Smooth muscle cell (in vitro differentiated cells): ENCODE measurements at regions not wholly inside any gene's neighbourhood (a gene's known extent, or its start where the extent isn't known, plus 50 kb on each side); places are given as distances from the start of the nearest gene placed in this dataset.

Experiments used
- DNase-seq: peaks from one replicate; lab custom pipeline; 2025; ENCODE audit not compliant: unreplicated experiment; lab: John Stamatoyannopoulos, UW
- H2AFZ ChIP-seq: fragments of 200-600 bp; sonication (generic); 2 replicates; pipeline ENCODE4 v1.6.0; 2016; ENCODE audit warnings: antibody characterized with exemption, low read depth, mild to moderate bottlenecking
- H3F3A ChIP-seq: fragments of 200-600 bp; sonication (generic); 2 replicates; pipeline ENCODE4 v1.6.0; 2017; ENCODE audit warnings: antibody characterized with exemption, low read depth
- H3K27ac ChIP-seq: fragments of 200-600 bp; sonication (generic); 2 replicates; pipeline ENCODE4 v1.5.1; 2016; ENCODE audit warnings: low read depth, mild to moderate bottlenecking
- H3K27me3 ChIP-seq: fragments of 200-600 bp; sonication (generic); 2 replicates; pipeline ENCODE4 v1.6.1; 2016; ENCODE audit warnings: low read depth, mild to moderate bottlenecking
- H3K36me3 ChIP-seq: fragments of 200-600 bp; sonication (generic); 2 replicates; pipeline ENCODE4 v1.5.1; 2016; ENCODE audit warnings: low read depth
- H3K4me1 ChIP-seq: fragments of 200-600 bp; sonication (generic); 2 replicates; pipeline ENCODE4 v1.5.1; 2016; ENCODE audit warnings: low read depth
- H3K4me2 ChIP-seq: fragments of 200-600 bp; sonication (generic); 2 replicates; pipeline ENCODE4 v1.6.0; 2016; ENCODE audit warnings: mild to moderate bottlenecking
- H3K4me3 ChIP-seq: fragments of 200-600 bp; sonication (generic); 2 replicates; pipeline ENCODE4 v1.5.1; 2016; ENCODE audit warnings: mild to moderate bottlenecking
- H3K79me2 ChIP-seq: fragments of 200-600 bp; sonication (generic); 2 replicates; pipeline ENCODE4 v1.6.0; 2016; ENCODE audit warnings: low read depth, mild to moderate bottlenecking
- H3K9ac ChIP-seq: fragments of 200-600 bp; sonication (generic); 2 replicates; pipeline ENCODE4 v1.6.0; 2016; ENCODE audit warnings: low read depth
- H3K9me3 ChIP-seq: fragments of 200-600 bp; sonication (generic); replicated peaks from 2 replicates; pipeline ENCODE4 v1.5.1; 2016; ENCODE audit warnings: low read depth
- H4K20me1 ChIP-seq: fragments of 200-600 bp; sonication (generic); 2 replicates; pipeline ENCODE4 v1.6.0; 2016; ENCODE audit warnings: low read depth
- CTCF ChIP-seq: fragments of 200-600 bp; sonication (generic); IDR thresholded peaks from 2 replicates; pipeline ENCODE4 v1.5.1; 2017; ENCODE audit warnings: borderline replicate concordance, mild to moderate bottlenecking, antibody characterized with exemption; ENCODE audit not compliant: insufficient read depth, poor library complexity, severe bottlenecking
- WGBS: methylation state at CpG from one replicate; pipeline ENCODE4 v1.1.7; 2016; ENCODE audit warnings: low lambda C conversion rate; 5-methylcytosine and 5-hydroxymethylcytosine counted together

- 65% methylated on average over 4 of the region's 4 CpGs for WGBS
- no peaks in the 10 kb centered on the region for H3K4me1 ChIP-seq
- H3K4me2 ChIP-seq: no peak overlapping the region
- H3K27ac ChIP-seq: no peak overlapping the region
- H4K20me1 ChIP-seq: no peaks in the 10 kb centered on the region
- DNase-seq: no peak
- H2AFZ ChIP-seq: no peak overlapping the region
- no peak overlapping the region for H3K9ac ChIP-seq
- TF ChIP-seq CTCF: no peak
- H3K4me3 ChIP-seq: no peak overlapping the region
- H3K79me2 ChIP-seq: no peaks in the 10 kb centered on the region
- H3K9me3 ChIP-seq: no peaks in the 10 kb centered on the region
- no peaks in the 10 kb centered on the region for H3K36me3 ChIP-seq
- no peaks in the 10 kb centered on the region for H3K27me3 ChIP-seq
- no peaks in the 10 kb centered on the region for H3F3A ChIP-seq
Measured at GRCh38 chr7:25636871-25637283, 408.6 kb upstream of the NPVF start.

GRCh38 chr7:25638068-25638467, 409.8 kb upstream of the NPVF start:
- no peak for DNase-seq

GRCh38 chr7:25638590-25639244, 410.4 kb upstream of the NPVF start:
- no peaks in the 10 kb centered on the region for H3F3A ChIP-seq
- WGBS: 66% methylated on average over 7 of the region's 7 CpGs
- H3K36me3 ChIP-seq: no peaks in the 10 kb centered on the region
- DNase-seq: no peak
- H3K4me3 ChIP-seq: no peak overlapping the region
- no peaks in the 10 kb centered on the region for H3K4me1 ChIP-seq
- no peaks in the 10 kb centered on the region for H3K9me3 ChIP-seq
- H2AFZ ChIP-seq: no peak overlapping the region
- H4K20me1 ChIP-seq: no peaks in the 10 kb centered on the region
- H3K4me2 ChIP-seq: no peak overlapping the region
- no peaks in the 10 kb centered on the region for H3K79me2 ChIP-seq
- no peaks in the 10 kb centered on the region for H3K27me3 ChIP-seq
- no peak overlapping the region for H3K9ac ChIP-seq
- TF ChIP-seq CTCF: no peak
- H3K27ac ChIP-seq: no peak overlapping the region

More at GRCh38 chr7:25638068-25638467, 409.8 kb upstream of the NPVF start:
- no peak overlapping the region for H2AFZ ChIP-seq
- no peaks in the 10 kb centered on the region for H3K27me3 ChIP-seq
- no peak overlapping the region for H3K4me2 ChIP-seq
- no peaks in the 10 kb centered on the region for H3K9me3 ChIP-seq
- no peak overlapping the region for H3K4me3 ChIP-seq
- no peaks in the 10 kb centered on the region for H3K79me2 ChIP-seq
- H3F3A ChIP-seq: no peaks in the 10 kb centered on the region
- no peak for TF ChIP-seq CTCF
- H3K36me3 ChIP-seq: no peaks in the 10 kb centered on the region
- no peak overlapping the region for H3K27ac ChIP-seq
- H3K4me1 ChIP-seq: no peaks in the 10 kb centered on the region
- H3K9ac ChIP-seq: no peak overlapping the region
- no peaks in the 10 kb centered on the region for H4K20me1 ChIP-seq

- Histone ChIP-seq H3K36me3 (no peaks in the 10 kb centered on the region), H3K4me2 (no peak overlapping the region), H3K9ac (no peak overlapping the region), H3K27ac (no peak overlapping the region), H3K9me3 (no peaks in the 10 kb centered on the region), H3K79me2 (no peaks in the 10 kb centered on the region), H2AFZ (no peak overlapping the region), H3F3A (no peaks in the 10 kb centered on the region), H3K4me3 (no peak overlapping the region), H3K4me1 (no peaks in the 10 kb centered on the region), H4K20me1 (no peaks in the 10 kb centered on the region), H3K27me3 (no peaks in the 10 kb centered on the region)
- no peak for DNase-seq
- 91% methylated on average over 3 of the region's 3 CpGs for WGBS
- TF ChIP-seq CTCF: no peak
Measured at GRCh38 chr7:25642849-25643248, 414.6 kb upstream of the NPVF start.
